HFF-Myc (cell line): ENCODE measurements at regions not wholly inside any gene's neighbourhood (a gene's known extent, or its start where the extent isn't known, plus 50 kb on each side); places are given as distances from the start of the nearest gene placed in this dataset.

ENCODE experiments used
- DNase-seq: peaks from one replicate; pipeline ENCODE4 v3.0.0-alpha.2; 2011; ENCODE audit warnings: low read depth; ENCODE audit errors: extremely low read depth
- H3K4me3 ChIP-seq: replicated peaks from 2 replicates; pipeline ENCODE4 v1.5.1; 2011; ENCODE audit warnings: low read depth, mild to moderate bottlenecking, control low read depth, low read length
- CTCF ChIP-seq: IDR thresholded peaks from 2 replicates; pipeline ENCODE4 v1.5.1; 2012; ENCODE audit warnings: mild to moderate bottlenecking, low read depth, low read length, control low read depth; ENCODE audit errors: missing control alignments

GRCh38 chr13:105031306-105031705, 1504.2 kb downstream of the EFNB2 start:
- TF ChIP-seq CTCF = no peak
- DNase-seq = no peak
- H3K4me3 ChIP-seq = no peak overlapping the region

- no peak for DNase-seq
- H3K4me3 ChIP-seq = no peak overlapping the region
- no peak for TF ChIP-seq CTCF
Measured at GRCh38 chr13:105030851-105031250, 1504.6 kb downstream of the EFNB2 start.

- H3K4me3 ChIP-seq = no peak overlapping the region
- no peak for TF ChIP-seq CTCF
- DNase-seq = no peak
Measured at GRCh38 chr13:105019073-105019472, 1516.4 kb downstream of the EFNB2 start.

GRCh38 chr13:105016266-105016665, 1519.2 kb downstream of the EFNB2 start:
- H3K4me3 ChIP-seq = no peak overlapping the region
- DNase-seq = no peak
- TF ChIP-seq CTCF = no peak

- no peak for DNase-seq
- TF ChIP-seq CTCF = no peak
- no peak overlapping the region for H3K4me3 ChIP-seq
Measured at GRCh38 chr13:105008604-105009003, 1526.9 kb downstream of the EFNB2 start.

- DNase-seq = no peak
- no peak for TF ChIP-seq CTCF
- no peak overlapping the region for H3K4me3 ChIP-seq
Measured at GRCh38 chr13:105007166-105007808, 1528.2 kb downstream of the EFNB2 start.

GRCh38 chr13:104996022-104996421, 1539.4 kb downstream of the EFNB2 start:
- TF ChIP-seq CTCF = no peak
- no peak overlapping the region for H3K4me3 ChIP-seq
- DNase-seq = no peak
